Embryonic facial prominence (tissue), 1 donor: ENCODE measurements at regions not wholly inside any gene's neighbourhood (a gene's known extent, or its start where the extent isn't known, plus 50 kb on each side); places are given as distances from the start of the nearest gene placed in this dataset.
A peak's percentile ranks its signal among the peaks of the same experiment; 100 is the strongest.

Experiments
- DNase-seq: peaks from one replicate; pipeline ENCODE4 v3.0.0-alpha.2; 2016; ENCODE audit errors: extremely low spot score

DNA sequence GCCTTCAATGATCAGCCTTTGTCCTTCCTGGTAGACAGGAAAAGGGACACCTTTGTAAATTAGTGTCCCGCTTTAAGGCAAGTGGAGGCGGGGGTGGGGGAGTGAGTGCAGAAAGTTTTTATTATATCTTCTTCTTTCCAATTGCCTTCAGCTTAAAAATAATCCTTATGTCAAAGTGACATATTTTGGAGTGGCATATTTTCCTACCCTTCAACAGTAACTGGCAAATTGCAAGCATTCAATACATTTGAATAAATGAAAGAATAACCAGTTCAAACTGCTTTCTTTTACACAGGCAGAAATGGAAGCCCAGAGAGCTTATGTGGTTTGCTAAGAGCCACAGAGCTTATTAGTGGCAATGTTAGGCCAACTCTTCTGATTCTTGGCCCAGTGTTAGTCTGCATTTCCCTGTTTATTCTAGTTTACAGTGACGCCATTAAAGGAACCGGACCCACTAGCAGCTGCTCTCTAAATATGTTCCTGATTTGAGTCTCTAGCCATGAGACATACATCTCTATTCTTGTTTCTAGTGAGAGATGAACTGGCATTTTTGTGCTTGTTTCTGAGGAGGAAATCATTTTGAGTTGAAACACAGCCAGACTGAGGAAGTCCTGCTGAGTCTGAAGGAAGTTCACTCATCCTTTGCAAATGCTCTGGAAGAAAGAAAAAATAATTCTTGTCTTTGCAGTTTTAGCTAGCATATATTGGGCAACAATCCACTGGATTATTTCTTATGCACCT is 468.7 kb downstream of the NOVA1 start:
- DNase-seq: peak; percentile 10

DNA sequence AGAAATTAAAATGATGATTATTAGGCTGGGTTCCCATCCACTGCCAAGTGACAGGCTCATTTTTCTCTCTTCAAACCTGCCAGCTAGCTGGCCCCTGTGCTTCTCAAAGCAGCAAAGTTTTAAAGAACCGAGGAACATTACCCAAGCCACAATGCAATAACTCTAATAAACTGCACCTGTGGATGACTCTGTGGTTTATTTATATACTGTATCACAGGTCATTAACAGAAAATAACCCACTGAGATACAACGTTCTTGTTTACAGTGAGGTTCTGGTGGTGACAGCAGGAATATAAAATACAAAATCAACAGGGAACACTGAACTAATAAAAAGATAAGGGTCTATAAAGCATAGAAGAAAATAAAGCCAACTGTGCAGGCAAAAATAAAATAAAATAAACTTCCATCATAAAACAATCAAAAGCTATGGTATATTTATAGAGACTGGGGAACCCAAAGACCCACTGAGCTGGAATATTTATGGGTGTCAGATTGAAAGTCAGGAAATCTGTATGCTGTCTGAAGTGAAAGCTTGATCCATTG is 472.9 kb downstream of the NOVA1 start:
- DNase-seq: no peak

DNA sequence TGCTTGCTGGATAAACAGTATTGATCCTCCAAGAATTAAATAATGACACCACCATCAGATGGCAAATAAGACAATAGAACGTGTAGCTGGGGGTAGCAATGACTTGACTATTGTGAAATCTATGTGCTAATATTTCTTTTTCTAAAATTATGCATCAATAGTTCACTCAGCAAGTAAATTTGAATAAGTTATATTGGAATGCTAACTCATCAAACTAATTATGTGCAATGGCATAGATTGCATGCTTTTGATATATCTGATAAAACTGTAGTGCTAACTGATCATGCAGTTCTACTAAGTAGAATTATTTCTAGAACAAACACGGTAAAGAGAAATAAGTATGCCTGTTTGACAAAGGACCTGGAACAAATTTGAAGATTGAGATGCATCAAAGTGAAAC is 474.4 kb downstream of the NOVA1 start:
- DNase-seq: no peak

DNA sequence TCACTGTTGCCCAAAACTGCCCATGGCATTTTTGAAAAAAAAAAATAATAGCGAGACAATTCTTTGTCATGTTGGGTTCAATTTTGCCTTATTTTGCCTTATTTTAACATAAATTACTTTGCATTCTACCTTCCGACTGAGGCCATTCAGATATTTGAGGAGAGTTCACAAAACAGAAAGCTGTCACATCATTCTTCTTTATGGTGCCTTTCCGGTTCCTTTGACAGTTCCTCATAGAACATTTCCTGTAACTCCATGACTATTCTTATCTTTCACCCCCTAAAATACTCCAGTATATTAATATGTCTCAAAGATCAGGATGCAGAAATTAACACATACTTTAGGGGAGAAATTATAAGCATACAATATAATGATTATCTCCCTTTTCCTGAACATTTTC is 476.7 kb downstream of the NOVA1 start:
- no peak for DNase-seq

DNA sequence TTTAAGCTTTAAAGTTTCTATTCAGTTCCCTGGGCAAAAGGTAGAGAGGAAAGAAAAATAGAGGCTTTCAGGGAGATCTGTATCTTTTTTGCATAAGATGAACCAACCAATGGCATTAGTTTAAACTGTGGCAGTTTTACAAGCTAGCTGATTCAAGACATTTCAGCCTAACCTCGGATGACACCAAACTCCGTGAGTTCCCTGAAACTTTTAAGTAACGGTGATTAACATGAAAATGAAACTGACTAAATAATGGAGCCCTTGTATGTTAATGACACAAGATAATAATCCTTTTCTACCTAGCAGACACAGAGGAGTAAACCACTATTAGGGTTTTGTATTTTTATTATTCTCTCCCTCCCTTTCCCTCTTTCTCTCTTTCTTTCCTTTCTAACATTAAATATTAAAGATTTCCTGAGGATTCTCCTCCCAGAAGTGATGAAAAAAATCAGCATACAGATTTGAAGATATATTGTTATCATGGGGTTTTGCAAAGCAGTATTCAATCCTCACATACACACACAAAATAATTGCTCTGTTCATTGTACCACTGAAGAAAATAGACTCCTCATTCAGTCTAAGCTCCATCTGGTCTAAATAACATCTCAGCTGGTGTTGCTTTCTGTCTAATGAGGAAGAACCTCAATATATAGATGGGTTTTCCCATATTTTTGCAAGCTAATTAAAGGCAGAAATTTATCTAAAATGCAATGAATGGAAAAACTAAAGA is 483.8 kb downstream of the NOVA1 start:
- DNase-seq: no peak

DNA sequence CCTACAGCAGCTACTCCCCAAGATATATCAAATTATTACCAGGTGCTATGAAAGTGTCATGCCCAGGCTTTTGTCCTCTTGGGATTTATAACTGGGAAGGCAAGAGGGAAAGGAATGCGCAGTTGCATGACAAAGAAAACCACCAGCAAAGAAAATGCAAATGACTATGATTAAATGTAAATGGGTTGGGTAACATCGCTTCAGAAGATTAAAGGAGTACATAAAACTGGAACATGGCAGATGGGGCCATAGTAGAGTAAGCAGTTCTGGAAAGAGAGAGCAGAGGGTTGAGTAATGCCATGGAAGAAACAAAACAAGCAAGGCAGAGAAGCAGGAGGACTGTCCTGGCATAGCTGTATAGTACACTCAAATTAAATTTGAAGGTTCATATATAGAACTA is 493.1 kb downstream of the NOVA1 start:
- no peak for DNase-seq

DNA sequence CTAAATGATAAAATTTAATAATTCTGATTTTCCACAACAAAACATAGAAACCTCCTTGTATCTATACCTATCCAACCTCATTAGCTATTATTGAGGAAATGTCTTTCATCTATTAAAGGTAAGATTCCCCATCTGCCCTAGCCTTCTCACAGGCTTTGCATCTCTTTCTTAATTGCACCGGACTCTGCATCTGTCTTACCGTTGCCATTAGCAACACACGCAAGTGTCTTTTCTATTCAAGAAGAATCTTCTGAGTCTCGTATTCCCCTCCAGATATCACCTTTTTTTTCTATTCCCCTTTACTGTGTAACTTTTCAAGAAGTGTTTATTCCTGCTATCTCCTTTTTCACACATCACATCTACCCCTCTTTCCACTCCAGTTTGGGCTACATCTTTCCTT is 500.0 kb downstream of the NOVA1 start:
- no peak for DNase-seq

DNA sequence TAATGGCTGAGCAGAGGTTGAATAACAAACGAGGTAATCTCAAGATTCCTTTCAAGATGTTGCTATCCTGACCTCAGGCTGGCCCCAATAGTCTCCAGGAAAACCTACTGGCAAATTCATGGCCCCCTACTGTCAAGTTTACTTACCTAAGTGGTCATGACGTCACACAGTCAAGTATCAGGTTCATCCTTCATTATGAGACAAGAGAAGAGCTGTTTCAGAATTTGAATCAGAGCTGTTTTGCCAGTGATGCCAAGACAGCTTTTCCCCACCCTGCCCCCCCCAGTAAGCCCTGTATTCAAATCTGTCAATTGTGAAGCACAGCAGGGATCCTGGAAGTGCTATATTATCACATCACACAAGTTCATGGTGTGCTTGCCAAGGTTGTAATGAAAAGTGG is 509.6 kb downstream of the NOVA1 start:
- DNase-seq: no peak

DNA sequence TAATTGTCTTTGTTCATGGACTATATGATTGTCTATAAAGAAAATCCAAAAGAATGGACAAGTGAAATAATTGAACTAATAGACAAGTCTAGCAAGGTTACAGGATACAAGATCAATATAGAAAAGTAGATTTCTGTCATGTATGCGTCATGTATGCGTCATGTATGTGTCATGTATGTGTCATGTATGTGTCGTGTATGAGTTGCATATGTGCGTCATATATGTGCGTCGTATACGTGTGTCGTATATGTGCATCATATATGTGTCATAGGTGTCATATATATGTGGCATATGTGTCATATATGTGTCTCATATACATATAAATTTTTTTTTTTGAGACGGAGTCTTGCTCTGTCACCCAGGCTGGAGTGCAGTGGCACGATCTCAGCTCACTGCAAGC is 516.8 kb downstream of the NOVA1 start:
- no peak for DNase-seq

DNA sequence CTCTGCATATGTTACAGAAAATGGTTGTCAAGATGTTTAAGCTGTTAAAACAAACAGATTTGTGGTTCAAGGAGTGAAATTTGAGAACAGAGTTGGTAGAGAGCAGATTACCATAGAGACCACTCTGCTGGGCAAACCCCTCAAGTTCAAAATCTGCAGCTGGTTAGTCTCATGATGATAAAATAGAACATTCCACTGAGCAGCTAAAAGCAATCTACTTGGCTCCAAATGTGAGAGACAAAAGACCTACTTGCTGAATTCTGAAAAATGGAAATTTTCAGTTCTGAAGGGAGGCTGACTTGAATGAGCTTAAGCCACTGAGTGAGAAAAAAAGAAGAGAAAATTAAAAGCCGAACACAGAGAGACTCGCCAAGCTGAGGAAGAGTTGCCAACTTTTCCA is 519.3 kb downstream of the NOVA1 start:
- DNase-seq: peak; percentile 26

DNA sequence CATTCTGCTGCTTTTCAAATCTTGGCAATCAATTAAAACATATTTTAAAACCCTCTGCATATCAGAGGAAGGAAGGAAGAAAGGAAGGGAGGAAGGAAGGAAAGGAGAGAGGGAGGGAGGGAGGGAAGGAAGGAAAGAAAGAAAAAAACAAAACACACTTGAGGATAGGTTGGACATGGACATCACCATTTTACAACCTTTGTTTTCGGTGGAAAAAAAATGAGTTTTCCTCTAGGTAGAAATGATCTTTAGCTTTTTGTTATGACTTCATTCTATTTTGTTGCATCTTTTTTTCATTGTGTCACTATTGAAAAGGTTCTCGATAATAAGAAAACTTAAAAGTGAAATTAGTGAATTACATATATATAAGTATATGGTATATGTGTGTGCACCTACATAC is 522.9 kb downstream of the NOVA1 start:
- no peak for DNase-seq

DNA sequence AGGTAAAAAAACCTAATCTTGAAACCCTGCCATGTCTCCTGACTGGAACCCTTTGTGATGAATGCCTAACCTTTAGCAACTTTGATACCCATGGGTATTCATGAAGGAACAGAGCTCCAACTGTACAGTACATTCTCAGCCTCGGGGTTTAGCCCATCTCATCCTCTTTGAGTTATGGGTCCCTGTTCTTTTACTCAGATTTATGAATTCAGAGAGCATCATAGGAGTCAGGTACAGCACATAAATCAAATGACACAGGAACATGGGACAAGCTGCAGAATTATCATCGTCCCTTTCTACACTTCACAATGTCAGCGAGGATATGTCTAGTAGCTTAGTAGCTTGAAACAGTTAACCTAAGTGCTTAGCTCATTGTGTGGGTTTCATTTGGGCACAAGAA is 527.4 kb downstream of the NOVA1 start:
- DNase-seq: no peak

DNA sequence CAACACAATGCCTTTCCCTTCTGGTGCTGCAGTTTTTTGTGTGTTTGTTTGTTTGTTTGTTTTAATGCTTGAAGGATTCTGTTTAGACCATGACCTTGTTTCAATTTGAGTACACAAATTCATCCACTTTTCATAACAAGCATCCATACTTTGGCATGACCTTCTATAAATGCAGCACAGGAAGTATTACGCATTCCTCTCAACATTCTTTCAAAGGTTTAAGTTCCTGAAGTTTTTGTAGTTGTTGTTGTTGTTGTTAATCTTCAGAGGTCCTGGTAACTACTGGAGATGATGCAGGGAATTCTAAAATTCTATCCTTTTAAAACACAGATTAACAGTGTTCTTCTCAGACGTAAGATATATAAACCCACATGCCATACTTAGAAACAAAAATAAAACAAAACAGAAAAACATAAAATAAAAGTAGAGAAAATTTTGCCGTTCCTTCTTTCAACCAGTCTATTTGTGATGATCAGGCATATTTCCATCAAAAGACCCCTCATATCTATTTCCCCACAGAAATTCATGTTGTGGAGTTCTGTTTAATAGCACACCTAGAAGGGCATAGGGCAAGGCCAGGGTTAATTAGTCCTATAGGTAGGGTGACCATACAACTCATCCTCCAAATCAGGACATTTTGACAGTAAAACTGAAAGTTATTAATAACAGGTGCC is 529.9 kb downstream of the NOVA1 start:
- no peak for DNase-seq

DNA sequence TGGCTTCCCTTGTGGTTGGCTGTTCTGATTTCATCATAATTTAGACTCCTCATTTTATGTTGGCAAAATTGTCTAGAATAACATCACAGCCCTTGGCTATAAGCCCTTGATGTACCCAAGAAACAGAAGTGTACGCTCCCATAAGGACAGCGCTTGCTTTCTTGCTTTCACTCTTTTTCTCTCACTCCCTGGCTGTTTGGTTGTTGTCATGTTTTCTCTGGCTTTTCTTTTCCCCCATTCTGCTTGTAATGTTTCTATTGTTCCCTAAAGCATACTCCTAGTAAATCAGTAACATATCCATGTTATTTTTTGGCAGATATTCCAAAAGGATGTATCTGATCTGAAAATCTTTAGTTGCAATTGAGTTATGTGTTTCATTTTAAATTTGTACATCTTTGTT is 530.5 kb downstream of the NOVA1 start:
- no peak for DNase-seq

DNA sequence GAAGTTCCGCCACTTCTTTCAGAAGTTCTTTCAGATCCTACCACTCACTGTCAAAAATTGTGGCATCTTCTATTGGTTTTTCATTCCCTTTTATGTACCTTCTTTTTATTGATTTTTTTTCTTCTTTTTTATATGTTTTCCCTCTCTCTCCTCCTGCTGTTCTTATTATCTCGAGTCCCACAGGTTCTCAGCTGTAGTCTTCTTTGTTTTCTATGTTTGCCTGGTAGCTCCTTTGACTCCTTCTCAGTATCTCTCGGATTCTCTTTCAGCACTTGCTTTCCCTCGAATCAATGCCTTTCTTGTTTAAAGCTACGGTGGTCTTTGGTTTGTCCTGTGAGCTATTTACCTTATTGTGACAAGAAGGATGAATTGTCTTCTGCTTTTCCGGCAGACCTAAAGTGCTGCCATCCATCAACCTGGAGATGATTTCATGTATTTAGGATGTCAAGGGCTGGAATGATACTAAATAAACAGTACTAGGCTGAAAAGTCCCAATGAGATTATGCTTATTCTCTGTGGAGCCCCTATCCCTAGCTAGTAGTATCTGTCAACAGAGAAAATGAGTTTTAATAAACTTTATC is 541.7 kb downstream of the NOVA1 start:
- DNase-seq: no peak

DNA sequence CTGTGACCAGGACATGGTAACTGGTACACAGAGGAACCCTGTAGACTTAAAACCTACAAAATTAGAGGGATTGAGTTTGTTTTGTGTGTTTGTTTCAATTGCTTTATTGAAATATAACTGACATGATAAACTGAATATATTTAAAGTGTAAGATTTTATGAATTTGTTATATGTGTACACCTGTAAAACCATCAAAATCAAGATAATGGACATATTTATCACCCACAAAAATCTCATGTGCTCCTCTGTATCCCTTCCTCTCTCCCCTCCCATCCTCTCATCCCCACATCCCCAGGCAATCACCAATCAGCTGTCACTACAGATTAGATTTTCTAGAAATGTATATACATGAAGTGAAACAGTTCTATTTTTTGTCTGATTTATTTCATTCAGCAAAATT is 565.5 kb downstream of the NOVA1 start:
- no peak for DNase-seq

DNA sequence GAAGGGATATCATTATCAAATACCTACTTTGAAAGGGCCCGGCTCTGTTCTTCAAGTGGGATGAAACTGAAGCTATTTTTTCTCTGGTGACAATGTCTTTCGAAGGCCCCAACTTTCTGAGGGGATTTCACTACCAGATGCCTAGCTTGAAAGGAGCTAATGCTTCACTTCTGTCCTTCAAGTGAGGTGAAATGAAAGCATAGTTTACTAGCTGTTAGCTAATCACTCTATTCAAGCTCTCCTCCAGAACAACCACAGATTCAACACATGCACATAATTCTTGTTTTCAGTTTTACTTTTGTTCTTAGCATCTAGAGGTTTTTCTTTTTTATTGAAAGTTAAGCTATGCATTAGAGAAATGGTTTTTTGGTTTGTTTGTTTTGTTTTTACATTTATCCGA is 571.4 kb downstream of the NOVA1 start:
- DNase-seq: no peak

DNA sequence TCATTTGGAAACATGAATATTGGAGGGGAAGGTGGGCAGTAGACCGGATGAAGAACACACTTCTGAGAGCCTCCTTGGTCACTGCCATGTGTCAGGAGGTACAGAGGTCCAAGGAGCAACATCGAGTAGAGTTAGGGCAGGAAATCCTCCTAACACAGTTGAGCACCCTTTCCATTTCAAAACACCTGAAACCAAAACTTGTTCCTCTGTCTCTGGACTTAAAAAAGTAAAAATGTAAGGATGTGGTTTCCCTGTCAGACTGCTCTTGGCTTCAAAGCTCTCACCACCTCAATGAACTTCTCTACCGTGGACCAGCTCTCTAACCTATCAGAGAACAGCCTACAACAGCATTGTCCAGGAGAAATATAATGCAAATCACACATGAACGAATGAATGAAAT is 573.9 kb downstream of the NOVA1 start:
- DNase-seq: no peak

DNA sequence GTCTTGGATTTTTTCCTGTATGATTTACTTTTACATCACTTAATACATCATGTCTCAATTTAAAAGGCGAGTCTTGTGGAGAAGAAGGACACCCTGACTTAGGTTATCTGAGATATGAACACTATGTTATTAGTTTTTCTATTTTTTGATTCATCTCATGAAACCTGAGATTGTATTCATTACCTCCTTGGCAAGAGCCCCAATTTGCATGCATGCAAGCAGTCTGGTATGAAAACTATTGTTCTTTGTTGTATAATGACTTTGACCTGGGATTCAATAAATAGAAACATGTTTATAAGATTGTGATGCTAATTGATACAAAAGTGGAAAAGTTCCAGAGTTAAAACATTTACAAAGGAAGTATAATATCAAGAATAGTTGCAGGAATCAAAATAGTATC is 576.1 kb downstream of the NOVA1 start:
- DNase-seq: no peak

DNA sequence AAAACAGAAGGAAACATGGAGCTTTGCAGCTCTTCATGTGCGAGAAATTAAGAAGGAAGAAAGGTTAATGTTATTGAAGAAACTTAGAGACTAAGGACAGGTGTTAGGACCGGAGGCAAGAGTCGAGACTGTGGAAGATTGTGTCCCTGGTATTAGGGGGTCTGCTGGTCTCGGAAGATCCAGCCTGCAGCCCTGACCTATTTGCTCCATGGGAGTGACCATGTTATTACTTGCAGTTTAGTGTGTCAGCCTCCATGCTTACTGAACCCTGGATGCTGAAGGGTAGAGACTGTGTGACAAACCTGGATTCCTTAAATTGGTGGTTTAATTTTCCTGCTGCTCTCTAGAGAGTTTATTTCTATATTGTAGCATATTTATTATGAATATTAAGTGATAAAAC is 580.6 kb downstream of the NOVA1 start:
- no peak for DNase-seq

DNA sequence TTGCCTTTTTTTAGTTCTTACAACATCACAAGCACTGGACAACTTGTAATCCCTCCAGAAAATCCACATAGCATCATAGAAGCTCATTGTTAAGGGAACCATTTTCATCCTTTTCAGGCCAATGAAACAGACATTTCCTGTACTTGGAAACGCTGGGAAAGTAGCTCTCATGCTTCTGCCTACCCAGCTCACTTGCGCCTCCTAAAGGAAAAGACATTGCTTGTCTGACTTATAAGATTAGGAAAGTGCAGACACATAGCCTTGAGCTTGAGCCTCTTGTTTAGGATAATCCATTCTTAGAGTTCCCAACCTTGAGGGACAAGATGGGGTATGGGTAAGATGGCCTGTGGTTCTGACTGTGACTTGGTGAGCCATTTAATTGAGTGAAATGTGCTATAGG is 589.5 kb downstream of the NOVA1 start:
- no peak for DNase-seq

DNA sequence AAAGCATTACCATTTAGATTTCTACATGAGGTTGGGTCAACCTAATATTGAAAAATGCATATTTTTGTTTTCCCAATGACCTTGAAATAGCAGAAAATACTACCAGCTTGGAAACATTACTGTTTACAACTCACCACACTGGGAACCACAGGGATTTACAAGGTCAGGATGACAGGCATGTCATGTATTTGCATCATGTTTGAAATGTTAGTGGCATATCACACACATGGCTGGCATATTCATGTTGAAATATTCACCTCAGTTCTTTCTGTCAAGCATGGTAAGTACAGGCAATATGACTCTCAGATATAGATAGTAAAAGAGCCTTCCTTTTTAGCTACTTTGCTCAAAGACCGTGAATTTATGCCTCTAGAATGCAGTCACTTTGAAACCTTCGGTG is 593.5 kb downstream of the NOVA1 start:
- DNase-seq: no peak
